Stomach (tissue), 4 donors: ENCODE measurements at regions not wholly inside any gene's neighbourhood (a gene's known extent, or its start where the extent isn't known, plus 50 kb on each side); places are given as distances from the start of the nearest gene placed in this dataset.

Source experiments
- POLR2AphosphoS5 ChIP-seq, 3 donors: sonication (generic); formaldehyde crosslinking; IDR thresholded peaks; one replicate each; pipeline ENCODE4 v1.6.1; 2016; ENCODE audit warnings: antibody characterized with exemption in 3 of 3
- TF ChIP-seq, protein P1 (sequence below), 7 experiments: fragments of 450-650 bp in 4 of 7; fragments of 200-600 bp in 3 of 7; sonication (generic) in 3 of 7; IDR thresholded peaks; one replicate each; pipeline ENCODE4 v1.5.1; 2016 to 2019; ENCODE audit warnings: antibody characterized with exemption in 7 of 7, control low read depth in 2 of 7, mild to moderate bottlenecking in 1 of 7

DNA sequence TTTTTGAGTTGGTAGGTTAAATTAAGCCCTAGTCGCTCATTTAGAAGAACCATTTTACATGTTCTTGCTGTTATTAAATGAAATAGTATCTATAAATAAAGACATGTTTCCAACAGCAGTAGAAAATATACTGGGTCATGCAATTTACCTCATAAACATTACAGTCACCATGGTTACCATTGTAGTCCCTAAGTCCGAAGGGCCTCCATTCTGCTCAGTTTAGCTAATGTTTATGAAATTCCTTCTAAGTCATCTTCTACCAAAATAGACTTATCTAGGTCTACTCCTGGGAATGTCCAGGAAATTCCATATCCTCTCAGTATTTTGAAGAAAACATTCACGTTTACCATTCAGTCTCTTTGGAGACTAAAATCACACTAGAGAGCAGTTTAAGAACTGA lies 292.5 kb upstream of the DCAF8L1 start:
- TF ChIP-seq, protein P1, sequence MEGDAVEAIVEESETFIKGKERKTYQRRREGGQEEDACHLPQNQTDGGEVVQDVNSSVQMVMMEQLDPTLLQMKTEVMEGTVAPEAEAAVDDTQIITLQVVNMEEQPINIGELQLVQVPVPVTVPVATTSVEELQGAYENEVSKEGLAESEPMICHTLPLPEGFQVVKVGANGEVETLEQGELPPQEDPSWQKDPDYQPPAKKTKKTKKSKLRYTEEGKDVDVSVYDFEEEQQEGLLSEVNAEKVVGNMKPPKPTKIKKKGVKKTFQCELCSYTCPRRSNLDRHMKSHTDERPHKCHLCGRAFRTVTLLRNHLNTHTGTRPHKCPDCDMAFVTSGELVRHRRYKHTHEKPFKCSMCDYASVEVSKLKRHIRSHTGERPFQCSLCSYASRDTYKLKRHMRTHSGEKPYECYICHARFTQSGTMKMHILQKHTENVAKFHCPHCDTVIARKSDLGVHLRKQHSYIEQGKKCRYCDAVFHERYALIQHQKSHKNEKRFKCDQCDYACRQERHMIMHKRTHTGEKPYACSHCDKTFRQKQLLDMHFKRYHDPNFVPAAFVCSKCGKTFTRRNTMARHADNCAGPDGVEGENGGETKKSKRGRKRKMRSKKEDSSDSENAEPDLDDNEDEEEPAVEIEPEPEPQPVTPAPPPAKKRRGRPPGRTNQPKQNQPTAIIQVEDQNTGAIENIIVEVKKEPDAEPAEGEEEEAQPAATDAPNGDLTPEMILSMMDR (IDR thresholded peaks at IDR 0.05), result no peak
- no peak for TF ChIP-seq POLR2AphosphoS5 (IDR thresholded peaks at IDR 0.05)
